Stimulated activated naive CD4-positive, alpha-beta T cell treated with Interleukin-2 at 50 U/mL for 16 hours (primary cell): ENCODE measurements at regions not wholly inside any gene's neighbourhood (a gene's known extent, or its start where the extent isn't known, plus 50 kb on each side); places are given as distances from the start of the nearest gene placed in this dataset.
"Not testable (repeated sequence)": the region's sequence is repeated elsewhere in the genome, so short reads cannot be mapped to it uniquely, and the experiment has no call there.

Experiments used
- DNase-seq: peaks from one replicate; lab custom pipeline; 2025; lab: John Stamatoyannopoulos, UW

GRCh38 chrX:110514509-110514908, 155.9 kb downstream of the RTL9 start:
- DNase-seq = no peak

GRCh38 chrX:110519501-110519900, 160.9 kb downstream of the RTL9 start:
- DNase-seq = no peak

DNA sequence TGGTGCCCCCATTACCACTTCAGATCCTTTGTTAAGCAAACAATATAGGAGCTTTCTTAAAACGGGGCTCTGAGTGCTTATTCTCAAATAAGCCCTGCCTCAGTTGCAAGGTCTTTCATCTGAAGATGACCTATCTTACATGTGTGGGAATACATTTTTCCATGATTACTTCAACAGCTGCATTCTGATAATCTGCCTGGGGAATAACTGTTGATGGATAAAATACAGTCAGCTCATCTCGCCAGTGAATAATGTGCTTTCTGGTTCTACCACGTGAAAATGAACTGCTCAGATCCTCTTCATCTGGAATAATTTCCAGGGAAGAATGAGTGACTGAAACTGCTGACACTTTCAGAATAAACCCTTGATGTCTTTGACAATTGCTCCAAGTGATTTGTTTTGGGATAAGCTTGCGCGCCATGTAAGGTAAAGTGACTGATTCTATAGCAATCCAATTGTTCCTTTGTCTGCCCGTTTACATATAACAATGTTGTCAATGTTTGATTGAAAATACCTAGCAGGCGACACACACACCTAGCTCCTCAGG, 161.3 kb downstream of the RTL9 start:
- DNase-seq = no peak

- DNase-seq = not testable (repeated sequence)
Observed at GRCh38 chrX:110520652-110521051, 162.0 kb downstream of the RTL9 start.

DNA sequence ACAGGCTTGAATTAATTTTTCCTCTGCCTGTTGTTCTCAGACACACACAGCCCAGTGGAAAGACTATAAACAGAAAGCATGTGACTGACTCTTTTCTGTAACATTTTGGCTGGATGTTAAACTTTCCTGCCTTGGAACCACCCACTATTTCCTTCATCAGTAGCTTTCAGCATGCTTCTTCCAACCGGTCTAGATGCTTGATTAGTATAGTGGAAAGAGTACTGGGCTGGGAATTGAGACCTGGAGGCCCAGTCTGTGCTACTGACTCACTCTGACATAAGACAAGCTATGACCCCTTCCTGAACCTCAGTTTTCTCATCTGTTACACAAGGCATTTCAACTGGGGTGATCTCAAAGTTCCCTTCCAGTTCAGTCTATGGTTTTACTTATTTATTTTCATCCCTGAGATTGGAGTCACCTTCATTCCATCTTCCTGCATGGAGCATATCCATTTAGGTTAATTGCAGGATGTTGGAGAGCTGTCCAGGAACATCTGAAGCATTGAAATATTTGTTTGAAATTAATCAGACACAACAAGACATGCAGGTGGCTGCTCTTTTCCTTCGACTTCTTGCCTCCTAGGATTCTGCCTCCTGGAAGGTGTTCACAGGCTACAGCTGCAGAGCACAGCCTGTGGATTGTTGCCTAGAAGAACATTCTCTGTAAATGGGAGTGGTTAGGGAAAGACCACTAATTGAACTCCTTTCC, 173.4 kb downstream of the RTL9 start:
- DNase-seq = no peak

DNA sequence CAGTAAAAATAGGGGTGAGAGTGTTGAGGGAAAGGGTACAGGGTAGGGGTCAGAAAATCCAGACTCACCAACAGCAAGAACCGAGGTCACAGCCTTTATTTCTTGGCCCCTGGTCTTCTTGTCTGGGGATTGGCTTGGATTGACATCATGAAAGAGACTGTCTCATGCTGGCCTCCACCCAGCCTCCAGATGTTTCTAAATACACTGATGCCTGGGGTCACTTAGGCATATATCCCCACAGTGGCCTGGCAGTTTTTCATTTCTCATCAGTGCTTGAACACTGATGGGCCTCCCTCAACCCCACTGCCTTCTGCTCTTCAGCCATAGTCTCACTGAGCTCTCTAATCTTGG, 173.9 kb downstream of the RTL9 start:
- no peak for DNase-seq

GRCh38 chrX:110536816-110537215, 178.2 kb downstream of the RTL9 start:
- DNase-seq = no peak

GRCh38 chrX:110541266-110541665, 182.6 kb downstream of the RTL9 start:
- DNase-seq = no peak

DNA sequence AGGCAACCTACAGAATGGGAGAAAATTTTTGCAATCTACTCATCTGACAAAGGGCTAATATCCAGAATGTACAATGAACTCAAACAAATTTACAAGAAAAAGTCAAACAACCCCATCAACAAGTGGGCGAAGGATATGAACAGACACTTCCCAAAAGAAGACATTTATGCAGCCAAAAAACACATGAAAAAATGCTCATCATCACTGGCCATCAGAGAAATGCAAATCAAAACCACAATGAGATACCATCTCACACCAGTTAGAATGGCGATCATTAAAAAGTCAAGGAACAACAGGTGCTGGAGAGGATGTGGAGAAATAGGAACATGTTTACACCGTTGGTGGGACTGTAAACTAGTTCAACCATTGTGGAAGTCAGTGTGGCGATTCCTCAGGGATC, 192.2 kb downstream of the RTL9 start:
- not testable (repeated sequence) for DNase-seq

DNA sequence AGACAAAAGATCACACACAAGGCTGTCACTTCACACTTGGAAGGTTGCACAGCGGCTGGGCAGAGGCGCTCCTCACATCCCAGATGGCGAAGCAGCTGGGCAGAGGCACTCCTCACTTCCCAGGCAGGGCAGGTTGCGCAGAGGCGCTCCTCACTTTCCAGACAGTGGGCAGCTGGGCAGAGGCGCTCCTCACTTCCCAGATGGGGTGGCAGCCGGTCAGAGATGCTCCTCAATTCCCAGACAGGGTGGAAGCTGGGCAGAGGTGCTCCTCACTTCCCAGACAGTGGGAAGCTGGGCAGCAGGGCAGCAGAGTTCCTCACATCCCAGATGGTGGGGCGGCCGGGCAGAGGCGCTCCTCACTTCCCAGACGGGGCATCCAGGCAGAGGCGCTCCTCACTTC, 199.2 kb downstream of the RTL9 start:
- no peak for DNase-seq

DNA sequence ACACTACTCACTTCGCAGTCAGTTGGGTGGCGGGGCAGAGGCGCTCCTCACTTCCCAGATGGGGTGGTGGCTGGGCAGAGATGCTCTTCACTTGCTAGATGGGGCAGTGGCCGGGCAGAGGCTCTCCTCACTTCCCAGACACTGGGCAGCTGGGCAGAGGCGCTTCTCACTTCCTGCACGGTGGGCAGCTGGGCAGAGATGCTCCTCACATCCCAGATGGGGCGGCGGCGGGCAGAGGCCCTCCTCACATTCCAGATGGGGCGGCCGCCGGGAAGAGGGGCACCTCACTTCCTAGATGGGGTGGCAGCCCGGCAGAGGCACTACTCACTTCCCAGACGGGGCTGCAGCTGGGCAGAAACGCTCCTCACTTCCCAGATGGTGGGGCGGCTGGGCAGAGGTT, 199.8 kb downstream of the RTL9 start:
- DNase-seq = no peak

DNA sequence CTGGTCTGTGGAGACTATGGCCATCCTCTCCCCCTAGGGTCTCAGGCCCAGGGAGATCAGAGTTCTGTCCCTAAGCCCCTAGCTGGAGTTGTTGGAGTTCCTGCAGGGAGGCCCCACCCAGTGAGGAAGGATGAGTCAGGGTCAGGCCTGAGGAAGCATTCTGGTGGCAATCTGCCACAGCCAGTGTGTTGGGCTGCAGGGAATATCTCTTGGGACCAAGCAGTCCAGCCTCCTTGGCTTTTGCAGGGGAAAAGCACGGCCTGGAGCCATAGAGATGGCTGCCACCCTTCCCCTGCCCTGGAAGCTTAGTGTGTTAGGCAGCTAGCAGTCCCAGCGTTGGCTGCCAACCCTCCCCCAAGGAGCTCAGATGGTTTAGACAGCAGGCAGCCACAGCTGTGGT, 202.4 kb downstream of the RTL9 start:
- no peak for DNase-seq

- DNase-seq = no peak
Observed at GRCh38 chrX:110563282-110563681, 204.6 kb downstream of the RTL9 start.

DNA sequence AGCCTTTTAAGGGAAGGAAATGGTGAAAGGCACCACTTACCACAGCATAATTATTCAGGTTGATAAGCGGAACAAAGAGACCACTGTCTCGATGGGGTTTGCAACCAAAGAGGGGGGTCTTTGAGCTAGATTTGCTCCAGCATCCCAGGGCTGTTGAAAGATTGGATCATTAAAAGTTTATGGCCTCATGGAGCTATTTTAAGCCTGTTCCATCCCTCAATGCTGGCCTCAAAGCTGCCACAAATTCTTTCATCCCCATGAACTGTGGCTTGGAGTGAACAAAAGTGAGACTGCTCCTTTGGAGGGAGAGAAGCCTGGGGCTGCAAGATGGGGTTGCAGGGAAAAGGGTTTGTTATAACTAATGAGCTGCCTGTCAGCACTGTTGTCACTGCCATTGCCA, 209.8 kb downstream of the RTL9 start:
- no peak for DNase-seq

- no peak for DNase-seq
Observed at GRCh38 chrX:110569506-110569905, 210.9 kb downstream of the RTL9 start.

DNA sequence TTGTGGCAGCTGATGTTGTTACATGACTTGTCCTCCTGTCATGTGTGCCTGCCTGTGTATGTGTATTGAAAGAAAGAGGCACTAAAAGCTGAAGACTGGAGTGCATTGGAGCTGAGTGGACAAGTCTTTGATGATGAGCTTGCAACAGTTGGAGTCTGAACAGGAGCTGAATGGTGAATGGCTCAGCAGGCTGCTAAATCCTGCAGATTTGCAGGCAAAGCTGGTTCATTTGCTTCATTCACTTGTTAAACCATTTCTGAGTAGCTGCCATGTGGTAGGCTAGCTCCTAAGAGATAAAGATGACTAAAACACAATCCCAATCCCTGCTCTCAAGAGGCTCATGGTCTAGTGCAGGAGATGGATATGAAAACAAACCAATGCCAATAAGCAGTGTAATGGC, 217.3 kb downstream of the CHRDL1 start:
- DNase-seq = no peak

DNA sequence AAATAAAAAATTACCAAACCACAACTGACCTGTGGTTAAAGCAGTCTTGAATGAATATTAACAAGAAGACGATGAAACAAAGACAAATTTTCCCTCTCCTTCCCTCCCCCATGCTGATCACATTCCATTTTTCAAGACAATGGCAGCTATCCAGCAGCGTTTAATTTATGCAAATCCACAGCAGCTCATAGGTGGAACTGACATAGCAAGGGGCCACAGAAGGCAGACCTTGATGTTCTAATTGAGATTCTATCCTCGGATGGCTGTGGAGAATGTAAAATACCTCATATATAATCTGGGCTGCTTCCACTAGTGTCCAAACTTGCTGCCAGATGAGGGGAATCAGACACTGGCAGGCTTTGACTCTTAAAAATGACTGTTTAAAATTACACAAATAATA, 211.5 kb downstream of the CHRDL1 start:
- DNase-seq = no peak

DNA sequence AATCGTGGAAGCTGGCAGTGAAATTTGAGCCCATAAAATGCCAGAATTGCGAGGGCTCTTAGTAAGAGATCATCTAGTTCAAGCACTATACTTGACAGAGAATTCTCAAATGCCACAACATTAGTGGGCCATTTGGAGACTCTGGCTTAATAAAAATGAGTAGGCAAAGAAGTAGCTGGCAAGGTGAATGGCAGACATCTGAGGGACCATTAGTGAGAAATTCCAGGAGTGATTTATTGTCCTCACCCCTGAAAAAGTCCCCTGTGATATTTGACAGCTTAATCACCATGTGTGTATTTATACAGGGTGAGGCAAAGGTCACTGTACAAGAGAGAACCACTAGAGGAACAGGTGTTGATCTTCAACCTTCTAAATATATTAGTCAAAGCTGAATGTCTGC, 207.5 kb downstream of the CHRDL1 start:
- DNase-seq = no peak

GRCh38 chrX:110588853-110589252, 206.8 kb downstream of the CHRDL1 start:
- DNase-seq = no peak

DNA sequence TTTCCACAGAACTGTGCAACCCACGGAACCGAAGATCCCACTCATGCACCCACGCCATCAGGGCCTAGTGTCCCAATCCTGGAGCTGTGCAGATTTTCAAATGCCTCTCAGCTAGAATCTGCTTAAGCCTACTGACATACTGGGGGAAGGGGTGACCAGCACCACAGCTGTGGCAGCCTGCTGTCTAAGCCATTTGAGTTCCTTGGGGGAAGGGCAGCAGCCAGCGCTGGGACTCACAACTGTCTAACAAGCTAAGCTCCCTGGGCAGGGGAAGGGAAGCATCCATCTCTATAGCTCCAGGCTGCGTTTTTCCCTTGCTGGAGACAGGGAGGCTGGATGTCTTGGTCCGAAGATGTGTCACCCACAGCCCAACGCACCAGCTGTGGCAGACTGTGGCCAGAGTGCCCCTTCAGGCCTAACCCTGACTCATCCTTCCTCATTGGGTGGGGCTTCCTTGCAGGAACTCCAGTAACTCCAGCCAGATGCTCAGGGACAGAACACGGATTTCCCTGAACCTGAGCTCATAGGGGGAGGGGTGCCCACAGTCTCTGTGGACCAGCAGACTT, 194.8 kb downstream of the CHRDL1 start:
- DNase-seq = no peak

DNA sequence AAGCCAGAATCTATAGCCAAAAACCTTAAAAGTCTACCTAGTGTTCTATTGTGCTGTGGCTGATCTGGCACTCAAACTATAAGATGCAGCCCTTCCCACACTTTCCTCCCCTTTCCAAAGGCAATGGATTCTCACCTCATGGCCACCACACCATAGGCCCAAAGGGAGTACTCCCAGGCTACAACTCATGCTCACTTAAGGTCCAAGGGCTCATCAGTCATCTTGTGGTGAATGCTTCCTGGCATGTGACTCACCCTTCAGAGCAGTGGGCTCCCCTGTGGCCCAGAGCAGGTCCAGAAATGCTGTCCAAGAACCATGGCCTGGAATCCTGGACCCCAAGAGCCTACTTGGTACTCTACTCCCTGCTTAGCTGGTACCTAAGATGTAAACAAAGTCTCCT, 181.0 kb downstream of the CHRDL1 start:
- DNase-seq = no peak
